Uterus (tissue), 2 donors: ENCODE measurements at regions not wholly inside any gene's neighbourhood (a gene's known extent, or its start where the extent isn't known, plus 50 kb on each side); places are given as distances from the start of the nearest gene placed in this dataset.

Experiments
- POLR2A ChIP-seq, 2 donors: fragments of 450-650 bp; IDR thresholded peaks; one replicate each; pipeline ENCODE4 v1.6.1; 2016; ENCODE audit warnings: antibody characterized with exemption in 2 of 2, mild to moderate bottlenecking in 1 of 2, moderate library complexity in 1 of 2
- TF ChIP-seq, protein P1 (sequence below), 4 experiments: fragments of 200-600 bp in 2 of 4; fragments of 450-650 bp in 2 of 4; sonication (generic) in 2 of 4; IDR thresholded peaks; one replicate each; pipeline ENCODE4 v1.5.1; 2016 to 2019; ENCODE audit warnings: antibody characterized with exemption in 4 of 4, mild to moderate bottlenecking in 2 of 4, moderate library complexity in 1 of 4

DNA sequence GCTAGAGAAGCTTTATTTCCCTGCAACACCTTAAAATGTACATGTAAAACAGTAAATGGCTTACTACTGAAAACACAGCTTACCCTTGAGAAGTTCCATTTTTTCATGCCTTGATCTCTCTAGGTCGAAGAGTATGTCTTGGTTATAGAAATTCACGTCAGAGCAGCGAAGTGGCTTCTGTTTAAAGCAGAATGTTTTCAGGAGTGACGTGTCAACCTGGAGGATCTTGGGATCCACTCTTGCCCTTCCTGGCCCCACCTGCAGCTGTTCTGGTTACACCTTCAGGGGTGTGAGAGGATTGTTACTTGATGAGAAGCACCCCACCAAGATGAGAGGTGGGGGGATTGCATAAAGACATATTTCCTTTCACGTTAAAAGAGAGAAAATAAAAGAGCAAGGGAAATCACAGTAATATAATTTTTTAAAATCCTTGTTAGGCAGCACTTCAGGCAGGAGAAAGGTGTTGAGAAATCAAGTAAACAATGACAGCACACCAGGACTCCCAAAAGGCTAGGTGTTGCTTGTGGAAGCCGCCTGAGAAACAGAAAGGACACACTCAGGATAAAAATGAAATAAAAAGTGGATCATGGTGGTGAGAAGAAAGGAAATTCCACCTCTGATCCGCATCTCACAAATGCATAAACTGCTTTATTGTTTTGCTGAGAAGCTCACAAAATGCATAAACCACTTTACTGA is 149.7 kb downstream of the UNC5CL start:
- TF ChIP-seq, protein P1, sequence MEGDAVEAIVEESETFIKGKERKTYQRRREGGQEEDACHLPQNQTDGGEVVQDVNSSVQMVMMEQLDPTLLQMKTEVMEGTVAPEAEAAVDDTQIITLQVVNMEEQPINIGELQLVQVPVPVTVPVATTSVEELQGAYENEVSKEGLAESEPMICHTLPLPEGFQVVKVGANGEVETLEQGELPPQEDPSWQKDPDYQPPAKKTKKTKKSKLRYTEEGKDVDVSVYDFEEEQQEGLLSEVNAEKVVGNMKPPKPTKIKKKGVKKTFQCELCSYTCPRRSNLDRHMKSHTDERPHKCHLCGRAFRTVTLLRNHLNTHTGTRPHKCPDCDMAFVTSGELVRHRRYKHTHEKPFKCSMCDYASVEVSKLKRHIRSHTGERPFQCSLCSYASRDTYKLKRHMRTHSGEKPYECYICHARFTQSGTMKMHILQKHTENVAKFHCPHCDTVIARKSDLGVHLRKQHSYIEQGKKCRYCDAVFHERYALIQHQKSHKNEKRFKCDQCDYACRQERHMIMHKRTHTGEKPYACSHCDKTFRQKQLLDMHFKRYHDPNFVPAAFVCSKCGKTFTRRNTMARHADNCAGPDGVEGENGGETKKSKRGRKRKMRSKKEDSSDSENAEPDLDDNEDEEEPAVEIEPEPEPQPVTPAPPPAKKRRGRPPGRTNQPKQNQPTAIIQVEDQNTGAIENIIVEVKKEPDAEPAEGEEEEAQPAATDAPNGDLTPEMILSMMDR (IDR thresholded peaks at IDR 0.05): no peak
- no peak for TF ChIP-seq POLR2A (IDR thresholded peaks at IDR 0.05)
